NCI-H748 treated with DMSO at 0.1 percent for 48 hours (cell line): ENCODE measurements at regions not wholly inside any gene's neighbourhood (a gene's known extent, or its start where the extent isn't known, plus 50 kb on each side); places are given as distances from the start of the nearest gene placed in this dataset.

ENCODE experiments used
- DNase-seq: peaks from one replicate; lab custom pipeline; 2025; lab: John Stamatoyannopoulos, UW

- no peak for DNase-seq
Measured at GRCh38 chr15:85941186-85941855, 138.3 kb upstream of the AGBL1 start.

- no peak for DNase-seq
Measured at GRCh38 chr15:85942632-85943031, 137.0 kb upstream of the AGBL1 start.

GRCh38 chr15:85943151-85943550 is 136.5 kb upstream of the AGBL1 start:
- no peak for DNase-seq

- no peak for DNase-seq
Measured at GRCh38 chr15:85943791-85944190, 135.9 kb upstream of the AGBL1 start.

GRCh38 chr15:85947021-85947420 is 132.7 kb upstream of the AGBL1 start:
- DNase-seq: no peak

- DNase-seq: no peak
Measured at GRCh38 chr15:85947936-85948335, 131.7 kb upstream of the AGBL1 start.

- no peak for DNase-seq
Measured at GRCh38 chr15:85950101-85950500, 129.6 kb upstream of the AGBL1 start.

- DNase-seq: no peak
Measured at GRCh38 chr15:85954586-85954985, 125.1 kb upstream of the AGBL1 start.

GRCh38 chr15:85955501-85956391 is 123.9 kb upstream of the AGBL1 start:
- DNase-seq: no peak

- DNase-seq: no peak
Measured at GRCh38 chr15:85956532-85957275, 123.0 kb upstream of the AGBL1 start.

GRCh38 chr15:85959611-85960010 is 120.1 kb upstream of the AGBL1 start:
- no peak for DNase-seq

- no peak for DNase-seq
Measured at GRCh38 chr15:85960381-85960780, 119.3 kb upstream of the AGBL1 start.

GRCh38 chr15:85961821-85962220 is 117.8 kb upstream of the AGBL1 start:
- DNase-seq: no peak

- DNase-seq: no peak
Measured at GRCh38 chr15:85963262-85963760, 116.4 kb upstream of the AGBL1 start.

- DNase-seq: no peak
Measured at GRCh38 chr15:85964471-85964870, 115.2 kb upstream of the AGBL1 start.

GRCh38 chr15:85967553-85967952 is 112.1 kb upstream of the AGBL1 start:
- DNase-seq: no peak

- no peak for DNase-seq
Measured at GRCh38 chr15:85972805-85973540, 106.7 kb upstream of the AGBL1 start.

GRCh38 chr15:85973584-85974347 is 105.9 kb upstream of the AGBL1 start:
- no peak for DNase-seq

GRCh38 chr15:85974348-85974705 is 105.3 kb upstream of the AGBL1 start:
- DNase-seq: no peak

GRCh38 chr15:85974742-85975141 is 104.9 kb upstream of the AGBL1 start:
- no peak for DNase-seq

- DNase-seq: no peak
Measured at GRCh38 chr15:85976102-85976501, 103.6 kb upstream of the AGBL1 start.
